ENCODE measurements at regions not wholly inside any gene's neighbourhood (a gene's known extent, or its start where the extent isn't known, plus 50 kb on each side); places are given as distances from the start of the nearest gene placed in this dataset.

DNA sequence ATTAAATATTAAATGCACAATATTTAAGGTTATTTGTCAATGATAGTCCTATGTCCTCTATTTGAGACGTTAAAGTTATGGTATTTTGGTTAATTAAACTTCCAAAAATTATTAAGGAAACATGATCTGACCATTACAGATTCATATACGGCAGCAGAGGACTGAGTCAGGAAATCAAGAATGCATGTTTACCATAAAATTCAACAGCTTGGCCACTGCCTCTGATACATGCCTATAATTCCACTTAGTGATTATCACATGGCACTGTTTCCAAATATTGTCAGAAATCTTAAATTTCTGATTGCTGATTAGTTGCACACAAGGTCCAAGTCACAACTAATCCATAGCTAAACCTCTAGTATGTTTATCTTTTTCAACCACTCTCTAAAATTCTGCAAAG lies 232.2 kb upstream of the UGT8 start:
- intact Hi-C loops (cut with micrococcal nuclease) = no loop called here
- 80% methylated on average over 1 of the region's 2 CpGs for WGBS (ENCODE audit: insufficient coverage)
- no peak overlapping the region for H3K4me3 Mint-ChIP-seq

DNA sequence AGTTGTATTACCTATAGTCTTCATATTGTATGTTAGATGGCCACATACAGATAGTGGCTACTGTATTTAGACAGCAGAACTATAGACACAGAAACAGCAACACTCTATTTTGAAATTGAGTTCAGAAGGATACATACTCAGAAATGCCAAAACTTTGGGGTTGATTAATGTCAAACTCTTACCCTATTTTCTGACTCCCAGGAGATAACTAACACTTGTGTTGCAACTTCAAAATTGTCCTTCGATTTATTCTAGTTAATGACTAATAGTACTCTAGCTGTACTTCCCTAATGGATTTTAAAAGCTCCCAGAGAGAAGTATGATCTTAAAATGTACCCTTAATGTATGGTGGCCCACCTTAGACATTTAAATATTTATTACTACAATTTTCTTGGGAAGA lies 229.9 kb upstream of the UGT8 start:
- TF ChIP-seq EZH2 (IDR thresholded peaks at IDR 0.05; ENCODE audit: borderline replicate concordance, insufficient read depth, low read depth, low read length, poor library complexity, severe bottlenecking) = no peak
- TF ChIP-seq, protein P1, sequence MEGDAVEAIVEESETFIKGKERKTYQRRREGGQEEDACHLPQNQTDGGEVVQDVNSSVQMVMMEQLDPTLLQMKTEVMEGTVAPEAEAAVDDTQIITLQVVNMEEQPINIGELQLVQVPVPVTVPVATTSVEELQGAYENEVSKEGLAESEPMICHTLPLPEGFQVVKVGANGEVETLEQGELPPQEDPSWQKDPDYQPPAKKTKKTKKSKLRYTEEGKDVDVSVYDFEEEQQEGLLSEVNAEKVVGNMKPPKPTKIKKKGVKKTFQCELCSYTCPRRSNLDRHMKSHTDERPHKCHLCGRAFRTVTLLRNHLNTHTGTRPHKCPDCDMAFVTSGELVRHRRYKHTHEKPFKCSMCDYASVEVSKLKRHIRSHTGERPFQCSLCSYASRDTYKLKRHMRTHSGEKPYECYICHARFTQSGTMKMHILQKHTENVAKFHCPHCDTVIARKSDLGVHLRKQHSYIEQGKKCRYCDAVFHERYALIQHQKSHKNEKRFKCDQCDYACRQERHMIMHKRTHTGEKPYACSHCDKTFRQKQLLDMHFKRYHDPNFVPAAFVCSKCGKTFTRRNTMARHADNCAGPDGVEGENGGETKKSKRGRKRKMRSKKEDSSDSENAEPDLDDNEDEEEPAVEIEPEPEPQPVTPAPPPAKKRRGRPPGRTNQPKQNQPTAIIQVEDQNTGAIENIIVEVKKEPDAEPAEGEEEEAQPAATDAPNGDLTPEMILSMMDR (IDR thresholded peaks at IDR 0.05) = no peak
- H3K4me2 ChIP-seq (replicated peaks; ENCODE audit: low read depth, low read length, poor library complexity, severe bottlenecking) = no peak overlapping the region
- H4K20me1 ChIP-seq (ENCODE audit: control insufficient read depth, insufficient read depth, low read length, poor library complexity, severe bottlenecking) = no peaks in the 10 kb centered on the region
- ATAC-seq (ENCODE audit: low read depth) = no peak
- no peaks in the 10 kb centered on the region for H3K79me2 ChIP-seq (ENCODE audit: control insufficient read depth, insufficient read depth, low read length)
- no peaks in the 10 kb centered on the region for H3K27me3 ChIP-seq (replicated peaks in 1 of 4; ENCODE audit: control extremely low read depth in 1 of 4, control insufficient read depth in 3 of 4, insufficient read depth in 4 of 4, low read length in 3 of 4)
- CTCF ChIA-PET = no interaction called here
- no peak overlapping the region for H3K4me3 Mint-ChIP-seq
- no peaks in the 10 kb centered on the region for H3K4me1 ChIP-seq (ENCODE audit: control insufficient read depth in 2 of 2, insufficient read depth in 2 of 2, low read length in 2 of 2)
- no peak overlapping the region for H2AFZ ChIP-seq (ENCODE audit: insufficient read depth, low read depth, low read length, poor library complexity, severe bottlenecking)
- H3K9me3 Mint-ChIP-seq (ENCODE audit: insufficient read depth) = no peaks in the 10 kb centered on the region
- POLR2A ChIA-PET = no interaction called here
- H3K27ac ChIP-seq (ENCODE audit: low read length in 2 of 2) = no peak overlapping the region
- H3K36me3 ChIP-seq (replicated peaks in 1 of 2; ENCODE audit: control extremely low read depth in 1 of 2, control insufficient read depth in 1 of 2, extremely low read depth in 1 of 2, insufficient read depth in 2 of 2, low read length in 1 of 2) = no peaks in the 10 kb centered on the region
- no CpG with 5 or more reads among the region's 1 CpG for WGBS (ENCODE audit: insufficient coverage)
- H3K4me1 Mint-ChIP-seq = no peaks in the 10 kb centered on the region
- no peak for DNase-seq
- H3K4me3 ChIP-seq (ENCODE audit: control extremely low read depth in 1 of 5, extremely low read depth in 1 of 5, insufficient read depth in 1 of 5, low read depth in 2 of 5, low read length in 4 of 5) = no peak overlapping the region
- H3K27me3 Mint-ChIP-seq = peaks cover 17% of the 10 kb centered on the region
- H3K27ac Mint-ChIP-seq = no peak overlapping the region
- no peak overlapping the region for H3K9ac ChIP-seq (ENCODE audit: low read length)
- H3K9me3 ChIP-seq (ENCODE audit: control extremely low read depth in 1 of 3, control insufficient read depth in 2 of 3, insufficient read depth in 1 of 3, low read length in 2 of 3) = no peaks in the 10 kb centered on the region
- intact Hi-C loops (cut with micrococcal nuclease) = no loop called here

More for the DNA sequence above, 232.2 kb upstream of the UGT8 start:
- Histone ChIP-seq H3K36me3 (replicated peaks in 1 of 2; ENCODE audit: control extremely low read depth in 1 of 2, control insufficient read depth in 1 of 2, extremely low read depth in 1 of 2, insufficient read depth in 2 of 2, low read length in 1 of 2) (no peaks in the 10 kb centered on the region), H3K9me3 (ENCODE audit: control extremely low read depth in 1 of 3, control insufficient read depth in 2 of 3, insufficient read depth in 1 of 3, low read length in 2 of 3) (no peaks in the 10 kb centered on the region), H3K9ac (ENCODE audit: low read length) (no peak overlapping the region), H3K4me2 (replicated peaks; ENCODE audit: low read depth, low read length, poor library complexity, severe bottlenecking) (no peak overlapping the region), H3K79me2 (ENCODE audit: control insufficient read depth, insufficient read depth, low read length) (no peaks in the 10 kb centered on the region), H3K4me1 (ENCODE audit: control insufficient read depth in 2 of 2, insufficient read depth in 2 of 2, low read length in 2 of 2) (no peaks in the 10 kb centered on the region), H4K20me1 (ENCODE audit: control insufficient read depth, insufficient read depth, low read length, poor library complexity, severe bottlenecking) (no peaks in the 10 kb centered on the region), H2AFZ (ENCODE audit: insufficient read depth, low read depth, low read length, poor library complexity, severe bottlenecking) (no peak overlapping the region), H3K4me3 (ENCODE audit: control extremely low read depth in 1 of 5, extremely low read depth in 1 of 5, insufficient read depth in 1 of 5, low read depth in 2 of 5, low read length in 4 of 5) (no peak overlapping the region), H3K27ac (ENCODE audit: low read length in 2 of 2) (no peak overlapping the region), H3K27me3 (replicated peaks in 1 of 4; ENCODE audit: control extremely low read depth in 1 of 4, control insufficient read depth in 3 of 4, insufficient read depth in 4 of 4, low read length in 3 of 4) (no peaks in the 10 kb centered on the region)
- DNase-seq (no peak), ATAC-seq (ENCODE audit: low read depth) (no peak)
- H3K27me3 Mint-ChIP-seq = peaks cover 3% of the 10 kb centered on the region
- ChIA-PET POLR2A (no interaction called here), CTCF (no interaction called here)
- no peak for TF ChIP-seq EZH2 (IDR thresholded peaks at IDR 0.05; ENCODE audit: borderline replicate concordance, insufficient read depth, low read depth, low read length, poor library complexity, severe bottlenecking)
- TF ChIP-seq, protein P1 (IDR thresholded peaks at IDR 0.05) = no peak
- no peak overlapping the region for H3K27ac Mint-ChIP-seq
- no peaks in the 10 kb centered on the region for H3K4me1 Mint-ChIP-seq
- no peaks in the 10 kb centered on the region for H3K9me3 Mint-ChIP-seq (ENCODE audit: insufficient read depth)
